Fibroblast of the aortic adventitia (primary cell): ENCODE measurements at regions not wholly inside any gene's neighbourhood (a gene's known extent, or its start where the extent isn't known, plus 50 kb on each side); places are given as distances from the start of the nearest gene placed in this dataset.
"Not testable (repeated sequence)": the region's sequence is repeated elsewhere in the genome, so short reads cannot be mapped to it uniquely, and the experiment has no call there.

ENCODE experiments used
- DNase-seq: peaks from one replicate; pipeline ENCODE4 v3.0.0-alpha.2; 2010; ENCODE audit warnings: low read depth
- H3K4me3 ChIP-seq: 2 replicates; pipeline ENCODE4 v1.5.1; 2011; ENCODE audit warnings: low read depth, mild to moderate bottlenecking, control low read depth, low read length, moderate library complexity
- CTCF ChIP-seq: IDR thresholded peaks from 2 replicates; pipeline ENCODE4 v1.5.1; 2011; ENCODE audit warnings: mild to moderate bottlenecking, low read length, control low read depth, inconsistent platforms; ENCODE audit not compliant: insufficient read depth

- DNase-seq, H3K4me3 ChIP-seq: not testable (repeated sequence)
These were observed 77.6 kb downstream of the HHIPL2 start for GRCh38 chr1:222470252-222470805.

- no peak for DNase-seq
- H3K4me3 ChIP-seq = no peak overlapping the region
- TF ChIP-seq CTCF = no peak
These were observed 81.6 kb downstream of the HHIPL2 start for GRCh38 chr1:222466150-222466865.

- peak; percentile 76 for TF ChIP-seq CTCF
- H3K4me3 ChIP-seq = peak overlapping the region; percentile 62
- DNase-seq = peak; percentile 97
These were observed 82.5 kb downstream of the HHIPL2 start for GRCh38 chr1:222465211-222466041.

GRCh38 chr1:222464841-222465210 lies 83.1 kb downstream of the HHIPL2 start:
- peak overlapping the region; percentile 62 for H3K4me3 ChIP-seq
- TF ChIP-seq CTCF = no peak
- peak; percentile 81 for DNase-seq

- no peak for DNase-seq
- TF ChIP-seq CTCF = no peak
- no peak overlapping the region for H3K4me3 ChIP-seq
These were observed 84.7 kb downstream of the HHIPL2 start for GRCh38 chr1:222463059-222463730.

GRCh38 chr1:222462601-222463000 lies 85.3 kb downstream of the HHIPL2 start:
- no peak for TF ChIP-seq CTCF
- no peak overlapping the region for H3K4me3 ChIP-seq
- no peak for DNase-seq

GRCh38 chr1:222461941-222462340 lies 86.0 kb downstream of the HHIPL2 start:
- DNase-seq = no peak
- TF ChIP-seq CTCF = no peak
- H3K4me3 ChIP-seq = no peak overlapping the region
